ENCODE measurements at regions not wholly inside any gene's neighbourhood (a gene's known extent, or its start where the extent isn't known, plus 50 kb on each side); places are given as distances from the start of the nearest gene placed in this dataset.

DNA sequence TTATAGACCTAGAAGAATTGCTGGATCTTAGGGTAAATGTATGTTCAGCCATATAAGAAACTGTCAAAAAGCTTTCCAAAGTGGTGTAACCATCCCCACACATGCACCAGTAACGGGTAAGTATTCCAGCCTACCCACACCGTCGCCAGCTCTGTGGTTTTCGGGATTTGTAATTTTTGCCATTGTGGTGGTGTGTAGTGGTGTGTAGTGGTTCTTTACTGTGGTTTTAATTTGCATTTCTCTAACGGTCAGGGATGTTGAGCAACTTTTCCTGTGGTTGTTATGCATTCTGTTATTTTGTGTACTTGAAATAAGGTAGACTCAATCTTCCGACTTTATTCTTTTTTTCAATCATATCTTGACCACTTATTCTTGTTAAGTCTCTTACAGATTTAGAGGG is 342.4 kb upstream of the AJAP1 start:
- Histone ChIP-seq H3K27ac (ENCODE audit: low read depth, low read length) (no peak overlapping the region), H3K9ac (ENCODE audit: low read length) (no peak overlapping the region)

DNA sequence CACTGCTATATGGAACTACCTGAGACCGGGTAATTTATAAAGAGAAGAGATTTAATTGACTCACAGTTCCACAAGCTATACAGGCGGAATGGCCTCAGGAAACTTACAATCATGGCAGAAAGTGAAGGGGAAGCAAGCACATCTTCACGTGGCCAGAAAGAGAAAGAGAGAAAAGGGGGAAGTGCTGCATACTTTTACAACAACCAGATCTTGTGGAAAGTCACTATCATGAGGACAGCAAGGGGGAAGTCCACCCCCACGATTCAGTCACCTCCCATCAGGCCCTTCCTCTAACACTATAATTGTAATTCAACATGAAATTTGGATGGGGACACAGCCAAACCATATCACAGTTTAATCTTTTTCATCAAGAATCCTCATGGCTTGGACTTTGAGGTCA is 339.2 kb upstream of the AJAP1 start:
- H3K27me3 ChIP-seq (ENCODE audit: control insufficient read depth, insufficient read depth, low read length): no peaks in the 10 kb centered on the region
- H3K27ac ChIP-seq (ENCODE audit: low read depth, low read length): no peak overlapping the region
- no peak overlapping the region for H3K9ac ChIP-seq (ENCODE audit: low read length)
- H3K9me3 ChIP-seq (ENCODE audit: control insufficient read depth, insufficient read depth, low read depth, low read length): peaks cover 43% of the 10 kb centered on the region
- H3K4me3 ChIP-seq (ENCODE audit: low read depth, low read length): no peak overlapping the region
- H3K4me1 ChIP-seq (ENCODE audit: control insufficient read depth, insufficient read depth, low read length): peaks cover 19% of the 10 kb centered on the region
- H3K36me3 ChIP-seq (ENCODE audit: control insufficient read depth, insufficient read depth, low read length): no peaks in the 10 kb centered on the region

More for the DNA sequence above, 342.4 kb upstream of the AJAP1 start:
- Histone ChIP-seq H3K36me3 (ENCODE audit: control insufficient read depth, insufficient read depth, low read length) (no peaks in the 10 kb centered on the region), H3K4me3 (ENCODE audit: low read depth, low read length) (no peak overlapping the region), H3K9me3 (ENCODE audit: control insufficient read depth, insufficient read depth, low read depth, low read length) (peaks cover 43% of the 10 kb centered on the region), H3K27me3 (ENCODE audit: control insufficient read depth, insufficient read depth, low read length) (no peaks in the 10 kb centered on the region), H3K4me1 (ENCODE audit: control insufficient read depth, insufficient read depth, low read length) (no peaks in the 10 kb centered on the region)

DNA sequence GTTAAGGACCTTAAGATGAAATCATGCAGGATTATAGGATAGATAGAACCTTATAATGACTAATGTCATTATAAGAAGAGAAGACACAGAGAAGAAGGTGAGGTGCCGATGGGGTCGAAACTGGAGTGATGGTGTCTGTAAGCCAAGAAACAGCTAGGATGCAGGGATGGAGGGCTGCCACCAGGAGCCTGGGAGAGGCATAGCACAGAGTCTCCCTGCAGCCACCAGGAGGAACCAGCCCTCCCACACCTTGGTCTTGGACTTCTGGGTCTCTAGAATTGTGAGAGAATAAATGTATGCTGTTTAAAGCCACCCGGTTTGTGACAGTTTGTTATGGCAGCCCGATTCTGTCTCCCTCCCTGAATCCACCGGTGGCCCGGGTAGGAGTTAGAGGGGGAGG is 337.2 kb upstream of the AJAP1 start:
- no peaks in the 10 kb centered on the region for H3K36me3 ChIP-seq (ENCODE audit: control insufficient read depth, insufficient read depth, low read length)
- no peaks in the 10 kb centered on the region for H3K27me3 ChIP-seq (ENCODE audit: control insufficient read depth, insufficient read depth, low read length)
- no peak overlapping the region for H3K9ac ChIP-seq (ENCODE audit: low read length)
- peaks cover 38% of the 10 kb centered on the region for H3K9me3 ChIP-seq (ENCODE audit: control insufficient read depth, insufficient read depth, low read depth, low read length)
- no peak overlapping the region for H3K4me3 ChIP-seq (ENCODE audit: low read depth, low read length)
- H3K27ac ChIP-seq (ENCODE audit: low read depth, low read length): no peak overlapping the region
- H3K4me1 ChIP-seq (ENCODE audit: control insufficient read depth, insufficient read depth, low read length): peaks cover 19% of the 10 kb centered on the region

DNA sequence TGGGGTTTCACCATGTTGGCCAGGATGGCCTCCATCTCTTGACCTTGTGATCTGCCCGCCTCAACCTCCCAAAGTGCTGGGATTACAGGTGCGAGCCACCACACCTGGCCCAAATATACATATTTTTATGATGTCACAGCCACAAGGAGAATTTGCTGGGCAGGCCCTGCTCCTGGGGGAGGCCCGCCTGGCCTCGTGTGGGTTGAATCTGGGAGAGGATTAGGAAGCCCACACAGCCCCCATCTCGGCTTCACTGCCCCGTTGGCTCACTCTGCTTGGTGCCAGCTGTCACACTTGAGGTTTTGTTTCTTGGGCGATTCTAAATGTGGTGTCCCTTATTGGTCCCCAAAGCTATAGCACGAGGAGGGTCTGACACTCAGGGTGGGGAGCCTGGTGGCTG is 335.7 kb upstream of the AJAP1 start:
- H3K27ac ChIP-seq (ENCODE audit: low read depth, low read length): no peak overlapping the region
- no peaks in the 10 kb centered on the region for H3K27me3 ChIP-seq (ENCODE audit: control insufficient read depth, insufficient read depth, low read length)
- H3K4me1 ChIP-seq (ENCODE audit: control insufficient read depth, insufficient read depth, low read length): peaks cover 19% of the 10 kb centered on the region
- peaks cover 29% of the 10 kb centered on the region for H3K9me3 ChIP-seq (ENCODE audit: control insufficient read depth, insufficient read depth, low read depth, low read length)
- no peak overlapping the region for H3K4me3 ChIP-seq (ENCODE audit: low read depth, low read length)
- no peaks in the 10 kb centered on the region for H3K36me3 ChIP-seq (ENCODE audit: control insufficient read depth, insufficient read depth, low read length)
- no peak overlapping the region for H3K9ac ChIP-seq (ENCODE audit: low read length)

DNA sequence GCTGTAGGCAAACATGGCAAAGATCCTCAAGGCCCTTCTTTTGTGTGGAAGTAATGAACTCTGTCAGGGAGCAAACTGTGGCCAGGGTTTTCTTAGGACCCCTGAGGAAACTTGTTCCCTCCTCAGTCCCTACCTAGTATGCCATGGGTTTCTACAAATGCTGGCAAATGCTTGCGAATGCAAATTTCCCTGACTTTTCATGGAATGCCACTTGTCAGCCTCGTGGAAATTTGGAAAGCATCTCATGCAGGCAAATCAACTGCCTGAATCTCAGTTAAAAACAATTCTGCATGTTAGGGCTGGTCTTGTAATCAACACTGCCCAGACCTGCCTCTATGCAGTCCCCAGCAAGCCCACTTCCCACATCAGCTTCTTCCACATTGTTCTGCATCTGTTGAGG is 334.9 kb upstream of the AJAP1 start:
- Histone ChIP-seq H3K9me3 (ENCODE audit: control insufficient read depth, insufficient read depth, low read depth, low read length) (peaks cover 23% of the 10 kb centered on the region), H3K27me3 (ENCODE audit: control insufficient read depth, insufficient read depth, low read length) (no peaks in the 10 kb centered on the region), H3K27ac (ENCODE audit: low read depth, low read length) (no peak overlapping the region), H3K9ac (ENCODE audit: low read length) (no peak overlapping the region), H3K36me3 (ENCODE audit: control insufficient read depth, insufficient read depth, low read length) (no peaks in the 10 kb centered on the region), H3K4me3 (ENCODE audit: low read depth, low read length) (no peak overlapping the region), H3K4me1 (ENCODE audit: control insufficient read depth, insufficient read depth, low read length) (peaks cover 19% of the 10 kb centered on the region)

DNA sequence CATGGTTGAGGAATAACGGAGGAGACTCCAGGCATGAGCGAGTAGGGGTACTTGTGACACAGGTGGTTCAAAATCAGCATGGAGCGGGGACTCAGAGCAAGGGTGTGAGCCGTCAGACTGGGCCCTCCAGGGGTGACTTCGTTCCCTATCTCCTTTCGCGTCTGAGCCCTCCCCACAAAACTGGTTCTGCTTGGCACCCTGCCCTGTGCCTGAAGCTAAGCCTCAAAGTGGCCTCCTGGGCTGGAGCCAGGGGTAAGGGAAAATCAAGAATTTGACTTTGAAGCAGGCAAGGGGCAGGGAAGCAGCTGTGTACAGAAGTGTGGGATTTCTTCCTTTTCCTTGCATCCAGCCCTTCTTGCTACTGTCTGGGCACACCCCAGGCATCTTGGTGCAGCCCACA is 331.5 kb upstream of the AJAP1 start:
- H3K27ac ChIP-seq (ENCODE audit: low read depth, low read length): no peak overlapping the region
- H3K27me3 ChIP-seq (ENCODE audit: control insufficient read depth, insufficient read depth, low read length): no peaks in the 10 kb centered on the region
- H3K36me3 ChIP-seq (ENCODE audit: control insufficient read depth, insufficient read depth, low read length): no peaks in the 10 kb centered on the region
- H3K9me3 ChIP-seq (ENCODE audit: control insufficient read depth, insufficient read depth, low read depth, low read length): 0 out of 2 replicates have a peak, but pooled peaks cover 7% of the 10 kb centered on the region
- H3K4me1 ChIP-seq (ENCODE audit: control insufficient read depth, insufficient read depth, low read length): peaks cover 13% of the 10 kb centered on the region
- H3K9ac ChIP-seq (ENCODE audit: low read length): no peak overlapping the region
- no peak overlapping the region for H3K4me3 ChIP-seq (ENCODE audit: low read depth, low read length)

DNA sequence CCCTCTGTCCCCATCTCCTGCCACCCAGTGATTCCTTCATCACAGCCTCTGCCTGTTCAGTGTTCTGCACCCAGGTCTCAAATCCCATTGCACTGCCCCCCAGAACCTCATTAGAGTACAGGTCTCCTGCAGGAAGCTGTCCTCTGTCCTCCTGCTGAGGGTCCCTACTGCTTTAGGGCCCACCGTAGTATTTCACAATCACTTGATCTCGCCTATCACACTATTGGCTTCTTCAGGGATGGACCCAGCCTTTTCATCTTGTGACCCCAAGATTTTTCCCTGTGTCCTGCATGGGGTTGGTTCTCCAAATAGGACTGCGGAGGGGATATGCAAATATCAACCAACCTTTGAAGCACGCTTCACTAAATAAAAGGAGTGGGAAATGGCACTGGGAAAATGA is 331.1 kb upstream of the AJAP1 start:
- Histone ChIP-seq H3K4me1 (ENCODE audit: control insufficient read depth, insufficient read depth, low read length) (0 out of 2 replicates have a peak, but pooled peaks cover 11% of the 10 kb centered on the region), H3K9me3 (ENCODE audit: control insufficient read depth, insufficient read depth, low read depth, low read length) (peaks cover 7% of the 10 kb centered on the region; the same call in 1 of the 2 replicates), H3K36me3 (ENCODE audit: control insufficient read depth, insufficient read depth, low read length) (no peaks in the 10 kb centered on the region), H3K9ac (ENCODE audit: low read length) (no peak overlapping the region), H3K4me3 (ENCODE audit: low read depth, low read length) (no peak overlapping the region), H3K27ac (ENCODE audit: low read depth, low read length) (no peak overlapping the region), H3K27me3 (ENCODE audit: control insufficient read depth, insufficient read depth, low read length) (no peaks in the 10 kb centered on the region)

DNA sequence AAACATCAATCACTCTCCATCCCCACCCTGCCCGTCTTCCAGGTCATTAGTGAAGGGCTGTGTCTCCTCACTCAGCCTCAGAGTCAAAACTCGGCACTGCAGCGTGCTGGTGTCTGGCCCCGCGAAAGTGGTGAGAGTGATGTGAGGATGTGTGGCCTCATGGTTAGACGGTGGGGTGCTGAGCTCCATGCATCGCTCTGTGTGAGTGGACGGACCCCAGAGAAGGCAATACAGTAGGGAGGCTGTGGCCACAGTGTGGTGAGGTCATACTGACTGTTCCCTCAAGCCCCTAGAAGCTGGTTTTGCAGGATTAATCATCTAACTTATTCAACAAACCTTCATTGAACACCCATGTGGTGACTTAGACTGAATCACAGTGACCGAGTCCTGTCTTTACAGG is 329.9 kb upstream of the AJAP1 start:
- Histone ChIP-seq H3K27me3 (ENCODE audit: control insufficient read depth, insufficient read depth, low read length) (no peaks in the 10 kb centered on the region), H3K9ac (ENCODE audit: low read length) (no peak overlapping the region), H3K4me3 (ENCODE audit: low read depth, low read length) (no peak overlapping the region), H3K27ac (ENCODE audit: low read depth, low read length) (no peak overlapping the region), H3K36me3 (ENCODE audit: control insufficient read depth, insufficient read depth, low read length) (no peaks in the 10 kb centered on the region), H3K9me3 (ENCODE audit: control insufficient read depth, insufficient read depth, low read depth, low read length) (peaks cover 7% of the 10 kb centered on the region; the same call in 1 of the 2 replicates), H3K4me1 (ENCODE audit: control insufficient read depth, insufficient read depth, low read length) (0 out of 2 replicates have a peak, but pooled peaks cover 2% of the 10 kb centered on the region)

DNA sequence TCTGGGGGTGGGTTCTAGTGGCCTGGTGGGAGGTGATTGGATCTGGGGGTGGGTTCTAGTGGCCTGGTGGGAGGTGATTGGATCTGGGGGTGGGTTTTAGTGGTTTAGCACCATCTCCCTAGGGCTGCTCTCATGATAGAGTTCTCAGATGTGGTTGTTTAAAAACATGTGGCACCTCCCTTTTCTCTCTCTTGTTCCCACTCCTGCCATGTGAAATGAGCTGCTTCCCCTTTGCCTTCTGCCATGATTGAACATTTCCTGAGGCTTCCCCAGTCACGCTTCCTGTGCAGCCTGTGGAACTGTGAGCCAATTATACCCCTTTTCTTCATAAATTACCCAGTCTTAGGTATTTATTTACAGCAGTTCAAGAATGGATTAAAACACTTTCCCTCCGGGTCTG is 327.3 kb upstream of the AJAP1 start:
- H3K9me3 ChIP-seq (ENCODE audit: control insufficient read depth, insufficient read depth, low read depth, low read length): peaks cover 5% of the 10 kb centered on the region; the same call in 1 of the 2 replicates
- H3K36me3 ChIP-seq (ENCODE audit: control insufficient read depth, insufficient read depth, low read length): no peaks in the 10 kb centered on the region

DNA sequence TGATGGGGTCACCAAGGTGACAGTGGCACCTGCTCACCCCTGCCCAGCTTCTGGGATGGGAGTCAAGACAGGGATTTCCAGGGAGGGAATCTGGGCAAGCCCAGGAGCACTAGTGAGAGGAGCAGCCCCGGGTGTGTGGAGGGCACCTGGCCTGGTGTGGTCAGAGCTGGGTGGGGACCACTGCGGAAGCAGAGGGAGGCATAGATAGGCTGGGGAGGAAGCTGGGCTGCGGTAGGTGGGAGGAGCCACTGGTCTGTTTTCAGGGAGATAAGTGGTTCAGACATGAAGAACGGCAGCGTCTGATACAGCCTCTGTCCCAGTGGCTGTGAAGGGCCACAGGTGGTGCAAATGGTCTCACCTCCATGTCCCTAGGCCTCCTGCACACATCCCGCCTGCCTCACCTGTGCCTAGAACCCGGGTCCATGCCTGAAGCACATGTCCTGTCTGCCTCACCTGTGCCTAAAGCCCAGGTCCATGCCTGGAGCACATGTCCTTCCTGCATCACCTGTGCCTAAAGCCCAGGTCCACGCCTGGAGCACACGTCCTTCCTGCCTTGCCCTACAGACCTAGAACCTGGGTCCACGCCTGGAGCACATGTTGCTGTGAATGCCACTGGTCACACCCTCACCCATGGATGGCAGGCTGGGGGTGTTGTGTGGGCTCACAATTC is 325.9 kb upstream of the AJAP1 start:
- H3K4me1 ChIP-seq (ENCODE audit: control insufficient read depth, insufficient read depth, low read length): no peaks in the 10 kb centered on the region
- no peak overlapping the region for H3K9ac ChIP-seq (ENCODE audit: low read length)
- H3K27ac ChIP-seq (ENCODE audit: low read depth, low read length): no peak overlapping the region
- H3K9me3 ChIP-seq (ENCODE audit: control insufficient read depth, insufficient read depth, low read depth, low read length): peaks cover 6% of the 10 kb centered on the region
- no peak overlapping the region for H3K4me3 ChIP-seq (ENCODE audit: low read depth, low read length)
- no peaks in the 10 kb centered on the region for H3K36me3 ChIP-seq (ENCODE audit: control insufficient read depth, insufficient read depth, low read length)
- no peaks in the 10 kb centered on the region for H3K27me3 ChIP-seq (ENCODE audit: control insufficient read depth, insufficient read depth, low read length)

More for the DNA sequence above, 327.3 kb upstream of the AJAP1 start:
- Histone ChIP-seq H3K27ac (ENCODE audit: low read depth, low read length) (no peak overlapping the region), H3K27me3 (ENCODE audit: control insufficient read depth, insufficient read depth, low read length) (no peaks in the 10 kb centered on the region), H3K4me1 (ENCODE audit: control insufficient read depth, insufficient read depth, low read length) (no peaks in the 10 kb centered on the region), H3K4me3 (ENCODE audit: low read depth, low read length) (no peak overlapping the region), H3K9ac (ENCODE audit: low read length) (no peak overlapping the region)

DNA sequence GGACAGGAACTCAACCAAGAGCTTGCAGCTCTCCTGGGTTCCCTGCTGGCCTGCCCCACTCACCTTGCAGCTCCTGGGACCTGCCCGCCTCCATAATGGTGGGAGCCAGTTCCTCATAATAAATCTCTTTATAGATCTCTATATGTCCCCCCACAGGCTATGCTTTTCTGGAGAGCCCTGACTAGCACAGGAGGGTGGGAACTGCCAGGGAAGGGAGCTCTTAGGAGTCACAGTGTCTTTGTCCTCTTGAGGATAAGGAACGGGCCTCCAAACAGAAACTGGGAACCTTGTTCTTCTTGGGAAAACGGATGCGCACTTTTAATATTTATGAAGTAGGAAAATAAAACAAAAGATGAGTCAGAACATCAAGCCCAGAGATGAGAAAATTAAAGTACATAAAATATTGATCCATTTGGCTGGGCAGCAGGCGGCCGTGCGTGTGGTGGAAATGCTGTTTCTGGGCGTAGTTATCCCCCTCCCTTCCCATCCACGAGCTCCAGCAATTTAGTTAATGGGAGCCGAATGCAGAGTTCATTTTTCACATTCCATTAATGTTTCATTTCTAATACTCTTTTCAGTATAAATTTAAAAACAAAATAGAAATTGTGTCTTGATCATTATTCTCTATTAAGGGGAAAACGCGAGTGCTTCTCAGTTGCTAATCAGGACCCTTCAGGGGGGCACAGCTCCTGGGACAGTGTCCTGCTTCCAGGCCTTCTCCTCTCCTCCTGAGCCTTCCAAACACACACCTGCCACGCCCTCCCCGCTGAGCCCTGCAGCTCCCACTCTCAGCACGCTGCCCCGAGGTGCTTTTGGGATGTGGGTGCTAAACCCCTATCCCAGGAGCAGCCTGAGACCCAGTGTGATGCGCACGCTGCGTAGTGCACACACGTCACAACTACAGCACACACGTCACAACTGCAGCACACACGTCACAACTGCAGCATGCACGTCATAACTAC is 323.3 kb upstream of the AJAP1 start:
- Histone ChIP-seq H3K4me3 (ENCODE audit: low read depth, low read length) (no peak overlapping the region), H3K9ac (ENCODE audit: low read length) (no peak overlapping the region), H3K27me3 (ENCODE audit: control insufficient read depth, insufficient read depth, low read length) (no peaks in the 10 kb centered on the region), H3K36me3 (ENCODE audit: control insufficient read depth, insufficient read depth, low read length) (no peaks in the 10 kb centered on the region), H3K27ac (ENCODE audit: low read depth, low read length) (no peak overlapping the region), H3K9me3 (ENCODE audit: control insufficient read depth, insufficient read depth, low read depth, low read length) (peaks cover 17% of the 10 kb centered on the region), H3K4me1 (ENCODE audit: control insufficient read depth, insufficient read depth, low read length) (no peaks in the 10 kb centered on the region)

Data from HUES6 (cell line).